ENCODE measurements at regions not wholly inside any gene's neighbourhood (a gene's known extent, or its start where the extent isn't known, plus 50 kb on each side); places are given as distances from the start of the nearest gene placed in this dataset.

DNA sequence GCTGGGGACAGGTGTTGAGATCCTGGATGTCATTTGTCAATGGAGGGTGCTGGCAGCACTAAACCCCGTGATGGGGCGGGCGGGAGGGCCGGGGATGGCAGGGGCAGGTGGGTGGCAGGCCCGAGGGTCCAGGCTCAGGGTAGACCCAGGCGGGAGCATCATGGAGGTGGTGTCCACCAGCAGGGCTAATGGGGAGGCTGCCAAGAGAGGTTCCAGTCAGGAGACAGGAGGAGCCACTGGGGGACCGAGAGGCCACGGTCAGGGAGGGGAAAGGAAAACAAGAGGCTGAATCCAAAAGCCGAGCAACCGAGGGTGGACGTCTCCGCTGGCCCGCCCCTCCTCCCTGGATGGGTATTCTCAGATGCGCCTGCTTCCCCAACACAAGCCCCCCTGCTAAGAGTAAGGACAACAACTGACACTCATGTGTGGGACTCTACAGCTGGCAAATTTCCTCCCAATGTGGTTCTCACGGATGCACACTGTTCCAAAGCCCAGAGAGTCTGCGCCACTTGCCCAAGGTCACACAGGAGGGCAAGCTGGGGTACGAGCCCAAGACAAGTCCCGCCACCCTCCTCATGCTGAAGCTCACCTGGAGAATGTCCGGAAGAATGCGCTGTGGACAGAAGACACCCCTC is 132.0 kb downstream of the CPZ start:
- POLR2A ChIA-PET = no interaction called here
- ATAC-seq = no peak
- Histone ChIP-seq H3K4me1 (ENCODE audit: control insufficient read depth, insufficient read depth, low read length) (no peaks in the 10 kb centered on the region), H3K4me3 (ENCODE audit: low read depth in 2 of 2, low read length in 2 of 2) (no peak overlapping the region), H3K27ac (ENCODE audit: low read length) (no peak overlapping the region), H3K9me3 (ENCODE audit: control insufficient read depth, insufficient read depth, low read depth, low read length) (no peaks in the 10 kb centered on the region), H3K27me3 (ENCODE audit: control insufficient read depth, insufficient read depth, low read length) (no peaks in the 10 kb centered on the region), H3K36me3 (ENCODE audit: control insufficient read depth, insufficient read depth, low read length) (no peaks in the 10 kb centered on the region)
- TF ChIP-seq POLR2AphosphoS5 (IDR thresholded peaks at IDR 0.05; ENCODE audit: low read depth, low read length) (no peak), TCF7L2 (IDR thresholded peaks at IDR 0.05; ENCODE audit: low read depth, low read length) (no peak), SIN3A (IDR thresholded peaks at IDR 0.05; ENCODE audit: borderline replicate concordance, insufficient read depth, low read depth, low read length) (no peak)
- TF ChIP-seq, protein P1, sequence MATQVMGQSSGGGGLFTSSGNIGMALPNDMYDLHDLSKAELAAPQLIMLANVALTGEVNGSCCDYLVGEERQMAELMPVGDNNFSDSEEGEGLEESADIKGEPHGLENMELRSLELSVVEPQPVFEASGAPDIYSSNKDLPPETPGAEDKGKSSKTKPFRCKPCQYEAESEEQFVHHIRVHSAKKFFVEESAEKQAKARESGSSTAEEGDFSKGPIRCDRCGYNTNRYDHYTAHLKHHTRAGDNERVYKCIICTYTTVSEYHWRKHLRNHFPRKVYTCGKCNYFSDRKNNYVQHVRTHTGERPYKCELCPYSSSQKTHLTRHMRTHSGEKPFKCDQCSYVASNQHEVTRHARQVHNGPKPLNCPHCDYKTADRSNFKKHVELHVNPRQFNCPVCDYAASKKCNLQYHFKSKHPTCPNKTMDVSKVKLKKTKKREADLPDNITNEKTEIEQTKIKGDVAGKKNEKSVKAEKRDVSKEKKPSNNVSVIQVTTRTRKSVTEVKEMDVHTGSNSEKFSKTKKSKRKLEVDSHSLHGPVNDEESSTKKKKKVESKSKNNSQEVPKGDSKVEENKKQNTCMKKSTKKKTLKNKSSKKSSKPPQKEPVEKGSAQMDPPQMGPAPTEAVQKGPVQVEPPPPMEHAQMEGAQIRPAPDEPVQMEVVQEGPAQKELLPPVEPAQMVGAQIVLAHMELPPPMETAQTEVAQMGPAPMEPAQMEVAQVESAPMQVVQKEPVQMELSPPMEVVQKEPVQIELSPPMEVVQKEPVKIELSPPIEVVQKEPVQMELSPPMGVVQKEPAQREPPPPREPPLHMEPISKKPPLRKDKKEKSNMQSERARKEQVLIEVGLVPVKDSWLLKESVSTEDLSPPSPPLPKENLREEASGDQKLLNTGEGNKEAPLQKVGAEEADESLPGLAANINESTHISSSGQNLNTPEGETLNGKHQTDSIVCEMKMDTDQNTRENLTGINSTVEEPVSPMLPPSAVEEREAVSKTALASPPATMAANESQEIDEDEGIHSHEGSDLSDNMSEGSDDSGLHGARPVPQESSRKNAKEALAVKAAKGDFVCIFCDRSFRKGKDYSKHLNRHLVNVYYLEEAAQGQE (IDR thresholded peaks at IDR 0.05; ENCODE audit: insufficient read depth in 1 of 2, low read depth in 2 of 2, low read length in 1 of 2) = no peak
- TF ChIP-seq, protein P2, sequence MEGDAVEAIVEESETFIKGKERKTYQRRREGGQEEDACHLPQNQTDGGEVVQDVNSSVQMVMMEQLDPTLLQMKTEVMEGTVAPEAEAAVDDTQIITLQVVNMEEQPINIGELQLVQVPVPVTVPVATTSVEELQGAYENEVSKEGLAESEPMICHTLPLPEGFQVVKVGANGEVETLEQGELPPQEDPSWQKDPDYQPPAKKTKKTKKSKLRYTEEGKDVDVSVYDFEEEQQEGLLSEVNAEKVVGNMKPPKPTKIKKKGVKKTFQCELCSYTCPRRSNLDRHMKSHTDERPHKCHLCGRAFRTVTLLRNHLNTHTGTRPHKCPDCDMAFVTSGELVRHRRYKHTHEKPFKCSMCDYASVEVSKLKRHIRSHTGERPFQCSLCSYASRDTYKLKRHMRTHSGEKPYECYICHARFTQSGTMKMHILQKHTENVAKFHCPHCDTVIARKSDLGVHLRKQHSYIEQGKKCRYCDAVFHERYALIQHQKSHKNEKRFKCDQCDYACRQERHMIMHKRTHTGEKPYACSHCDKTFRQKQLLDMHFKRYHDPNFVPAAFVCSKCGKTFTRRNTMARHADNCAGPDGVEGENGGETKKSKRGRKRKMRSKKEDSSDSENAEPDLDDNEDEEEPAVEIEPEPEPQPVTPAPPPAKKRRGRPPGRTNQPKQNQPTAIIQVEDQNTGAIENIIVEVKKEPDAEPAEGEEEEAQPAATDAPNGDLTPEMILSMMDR (IDR thresholded peaks at IDR 0.05) = no peak
- no peak for DNase-seq (ENCODE audit: low read depth, low spot score)
- in situ Hi-C loops (cut with HindIII; ENCODE audit: low pct_unique_long_range_greater_than_20kb, low sequenced_read_pairs) = no loop called here
- CTCF ChIA-PET = no interaction called here
- no TSS peak for BruUV-seq (replicated peaks)
- intact Hi-C loops (cut with micrococcal nuclease; ENCODE audit: unreplicated experiment) = no loop called here

DNA sequence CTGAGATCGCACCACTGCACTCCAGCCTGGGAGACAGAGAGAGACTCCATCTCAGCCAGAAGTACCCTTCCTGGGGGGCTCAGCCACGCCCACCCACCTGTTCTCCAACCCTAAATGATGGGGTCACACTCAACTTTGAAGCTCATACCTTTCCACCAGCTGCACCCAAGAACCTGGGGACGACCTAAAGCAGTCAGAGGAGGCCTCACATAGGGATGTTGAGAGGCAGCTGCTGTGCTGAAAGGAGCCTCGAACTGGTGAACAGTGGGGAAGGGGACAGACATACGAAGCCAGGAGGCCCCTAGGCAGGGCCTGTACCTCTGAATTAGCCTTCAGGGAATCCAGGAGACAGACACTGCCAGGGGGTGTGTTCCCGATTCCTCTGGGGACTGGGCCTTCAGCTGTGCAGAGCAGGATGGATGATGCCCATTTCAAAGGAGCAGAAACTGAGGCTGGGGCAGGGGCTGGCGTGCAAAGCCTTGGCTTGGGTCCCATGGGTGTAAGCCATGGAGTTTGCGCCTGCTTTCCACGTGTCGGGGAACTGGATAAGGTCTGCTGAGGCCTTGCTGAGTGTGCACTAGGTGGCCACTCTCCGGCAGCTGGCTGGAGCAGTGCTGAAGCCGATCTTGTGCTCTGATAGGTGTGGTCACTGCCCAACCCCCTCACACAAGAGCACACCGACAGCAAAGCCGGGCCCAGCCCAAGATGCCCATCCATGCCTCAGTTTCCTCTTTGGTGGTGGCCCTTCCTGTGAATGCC is 130.8 kb downstream of the CPZ start:
- H3K9me3 ChIP-seq (ENCODE audit: control insufficient read depth, insufficient read depth, low read depth, low read length) = no peaks in the 10 kb centered on the region
- CTCF ChIA-PET = no interaction called here
- H3K36me3 ChIP-seq (ENCODE audit: control insufficient read depth, insufficient read depth, low read length) = no peaks in the 10 kb centered on the region
- BruUV-seq (replicated peaks) = no TSS peak
- TF ChIP-seq, protein P2 (IDR thresholded peaks at IDR 0.05) = no peak
- TF ChIP-seq, protein P1 (IDR thresholded peaks at IDR 0.05; ENCODE audit: insufficient read depth in 1 of 2, low read depth in 2 of 2, low read length in 1 of 2) = no peak
- TF ChIP-seq SIN3A (IDR thresholded peaks at IDR 0.05; ENCODE audit: borderline replicate concordance, insufficient read depth, low read depth, low read length) (no peak), TCF7L2 (IDR thresholded peaks at IDR 0.05; ENCODE audit: low read depth, low read length) (no peak), POLR2AphosphoS5 (IDR thresholded peaks at IDR 0.05; ENCODE audit: low read depth, low read length) (no peak)
- ATAC-seq (no peak), DNase-seq (ENCODE audit: low read depth, low spot score) (no peak)
- no peak overlapping the region for H3K4me3 ChIP-seq (ENCODE audit: low read depth in 2 of 2, low read length in 2 of 2)
- intact Hi-C loops (cut with micrococcal nuclease; ENCODE audit: unreplicated experiment) = no loop called here
- no peak overlapping the region for H3K27ac ChIP-seq (ENCODE audit: low read length)
- H3K27me3 ChIP-seq (ENCODE audit: control insufficient read depth, insufficient read depth, low read length) = no peaks in the 10 kb centered on the region
- no peaks in the 10 kb centered on the region for H3K4me1 ChIP-seq (ENCODE audit: control insufficient read depth, insufficient read depth, low read length)
- POLR2A ChIA-PET = no interaction called here
- in situ Hi-C loops (cut with HindIII; ENCODE audit: low pct_unique_long_range_greater_than_20kb, low sequenced_read_pairs) = no loop called here
